ENCODE measurements at regions not wholly inside any gene's neighbourhood (a gene's known extent, or its start where the extent isn't known, plus 50 kb on each side); places are given as distances from the start of the nearest gene placed in this dataset.

DNA sequence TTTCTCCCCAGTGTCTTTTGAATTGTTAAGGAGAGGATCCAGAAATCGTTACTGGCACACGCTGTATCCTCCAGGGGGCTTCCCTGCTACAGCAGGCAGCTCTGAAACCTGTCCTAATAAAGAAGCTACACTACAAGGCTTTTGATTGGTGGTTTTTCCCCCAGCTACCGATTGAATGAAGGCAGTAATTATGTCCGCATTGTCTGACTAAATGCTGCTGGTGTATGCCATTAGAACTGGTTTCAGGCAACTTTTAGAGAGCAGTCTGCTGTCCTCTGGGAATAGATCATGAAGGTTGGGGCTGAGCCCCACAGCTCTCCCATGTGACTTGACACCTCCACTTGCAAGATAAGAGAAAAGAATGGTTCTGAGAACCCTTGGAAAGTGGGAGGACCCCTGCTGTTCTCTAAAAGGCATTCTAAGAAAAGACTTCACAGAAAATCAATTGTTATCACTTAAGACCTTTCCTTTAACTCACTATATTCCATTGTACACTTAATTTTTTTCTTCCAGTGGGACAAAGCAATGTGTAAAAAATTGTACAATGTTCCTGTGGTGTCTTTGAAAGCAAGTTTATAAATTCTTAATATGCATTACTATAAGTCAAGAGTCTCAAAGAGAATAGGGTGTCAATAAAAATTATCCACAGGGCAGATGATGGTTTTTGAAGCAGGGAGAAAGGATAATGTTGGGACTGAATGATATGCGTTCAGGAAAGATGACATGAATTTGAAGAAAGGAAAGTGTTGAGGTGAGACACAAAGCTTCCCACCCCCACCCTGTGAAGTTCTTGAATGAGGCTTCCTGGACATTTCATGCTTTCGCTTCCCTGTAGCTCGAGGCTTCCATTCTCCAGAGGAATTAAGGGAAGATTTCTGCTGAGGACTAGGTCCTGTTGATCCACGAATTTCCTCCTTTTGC, 53.0 kb upstream of the DAZL start:
- ATAC-seq: no peak

DNA sequence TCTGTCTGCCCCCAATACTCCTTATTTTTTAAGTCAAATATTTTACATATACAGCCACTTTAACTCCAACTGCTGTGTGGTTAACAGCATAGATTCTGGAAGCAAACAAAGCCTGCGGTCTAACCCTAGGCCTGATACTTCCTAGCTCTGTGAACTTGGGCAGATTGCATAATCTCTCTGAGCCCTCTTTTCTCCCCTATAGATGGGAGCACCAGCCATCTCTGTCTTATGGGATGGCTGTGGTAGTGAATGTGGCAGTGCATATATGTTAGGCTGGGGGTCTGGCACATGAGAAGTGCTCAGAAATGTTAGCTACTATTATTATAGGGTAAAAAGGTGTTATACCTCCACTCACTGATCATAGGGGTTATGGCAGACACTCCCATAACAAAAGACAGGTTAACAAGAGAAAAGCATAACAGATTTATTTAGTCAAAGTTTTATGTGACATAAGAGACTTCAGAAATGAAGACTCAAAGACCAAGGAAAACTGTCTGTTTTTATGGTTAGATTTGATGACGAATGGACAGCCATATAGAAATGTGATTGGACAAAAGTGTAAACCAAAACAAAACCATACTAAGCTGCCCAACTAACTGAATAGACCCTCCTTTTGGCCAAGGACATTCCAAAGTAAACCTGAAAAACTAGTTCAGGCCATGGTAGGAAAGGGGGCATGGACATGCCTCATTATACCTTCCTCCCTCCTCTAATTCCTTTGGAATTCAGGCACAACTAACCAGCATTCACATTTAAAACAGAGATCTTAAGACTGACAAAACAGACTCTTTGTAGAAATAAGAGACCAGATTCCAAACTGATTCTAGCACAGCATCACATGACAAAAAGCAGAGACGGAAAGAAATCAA, 53.9 kb upstream of the DAZL start:
- ATAC-seq: no peak

DNA sequence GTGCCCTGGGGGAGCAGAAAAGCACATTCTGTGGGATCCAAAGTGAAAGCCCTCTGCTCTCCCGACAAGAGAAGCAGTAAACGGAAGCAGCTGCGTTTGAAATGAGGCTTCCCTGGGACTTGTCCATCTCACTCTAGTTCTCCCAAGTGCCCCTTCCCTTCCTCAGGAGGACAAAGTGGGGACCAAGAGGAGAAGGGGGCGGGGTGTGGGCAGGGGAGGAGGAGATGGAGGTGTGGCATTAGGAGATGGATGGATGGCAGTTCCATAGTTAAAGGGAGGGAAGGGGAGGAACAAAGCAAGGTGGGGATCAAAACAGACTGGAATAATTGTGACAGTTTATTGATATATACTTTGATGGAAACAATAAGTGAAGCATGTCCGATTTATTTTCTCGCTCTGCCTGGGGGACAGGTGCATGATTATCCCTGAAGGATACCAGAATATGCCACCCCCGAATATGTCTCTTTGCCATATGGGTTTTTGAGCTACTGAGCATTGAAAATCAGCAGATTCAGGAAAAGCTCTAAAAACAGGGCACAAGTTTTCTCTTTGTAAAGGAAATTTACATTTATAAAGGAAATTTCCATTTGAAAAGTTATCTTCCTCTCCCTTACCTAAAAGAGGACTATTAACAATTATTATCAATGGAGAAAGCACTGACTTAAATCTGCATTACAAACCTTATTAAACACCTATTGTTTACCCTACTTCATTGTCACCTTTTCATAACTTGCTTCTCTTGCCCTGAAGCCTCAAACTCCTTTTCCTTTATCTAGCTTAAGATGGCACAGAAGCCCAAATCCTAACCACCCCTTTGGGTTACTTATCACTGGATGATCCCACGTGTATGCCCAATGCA, 58.9 kb upstream of the DAZL start:
- ATAC-seq: no peak

DNA sequence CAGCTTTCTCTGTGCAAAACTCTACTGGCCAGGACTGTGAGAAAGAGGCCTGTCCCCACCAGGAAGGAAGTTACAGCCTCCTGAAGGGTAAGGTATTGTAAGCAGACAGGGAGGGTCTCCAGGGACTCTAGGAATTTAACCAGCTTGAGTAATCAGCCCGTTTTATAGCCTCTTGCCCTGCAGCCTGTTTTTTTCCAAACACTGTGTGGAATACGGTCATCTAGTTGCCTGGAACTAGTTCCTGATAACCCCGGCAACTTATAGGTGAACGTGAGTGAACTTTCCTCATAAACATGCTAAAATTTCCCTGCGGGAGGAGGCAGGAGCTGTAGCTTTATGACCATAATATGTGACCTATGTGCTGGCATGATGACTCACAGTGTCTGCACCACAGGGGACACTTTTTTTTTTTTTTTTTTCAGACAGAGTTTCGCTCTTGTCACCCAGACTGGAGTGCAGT, 60.1 kb upstream of the DAZL start:
- no peak for ATAC-seq

DNA sequence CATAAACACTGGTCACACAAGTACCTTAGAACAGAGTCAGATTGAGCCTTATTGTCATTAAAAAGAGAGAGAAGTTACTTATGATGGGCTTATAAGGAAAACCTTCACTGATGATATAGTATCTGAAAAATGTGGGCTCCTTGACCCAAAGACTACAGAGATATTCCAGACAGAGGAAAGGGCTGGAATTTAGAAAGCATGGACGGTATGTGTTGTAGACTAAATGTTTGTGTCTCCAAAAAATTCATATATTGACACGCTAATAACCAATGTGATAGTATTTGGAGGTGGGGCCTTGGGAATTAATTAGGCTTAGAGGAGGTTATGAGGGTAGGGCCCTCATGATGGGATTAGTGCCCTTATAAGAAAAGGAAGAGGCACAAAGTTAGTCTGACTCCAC, 61.0 kb upstream of the DAZL start:
- ATAC-seq: no peak

DNA sequence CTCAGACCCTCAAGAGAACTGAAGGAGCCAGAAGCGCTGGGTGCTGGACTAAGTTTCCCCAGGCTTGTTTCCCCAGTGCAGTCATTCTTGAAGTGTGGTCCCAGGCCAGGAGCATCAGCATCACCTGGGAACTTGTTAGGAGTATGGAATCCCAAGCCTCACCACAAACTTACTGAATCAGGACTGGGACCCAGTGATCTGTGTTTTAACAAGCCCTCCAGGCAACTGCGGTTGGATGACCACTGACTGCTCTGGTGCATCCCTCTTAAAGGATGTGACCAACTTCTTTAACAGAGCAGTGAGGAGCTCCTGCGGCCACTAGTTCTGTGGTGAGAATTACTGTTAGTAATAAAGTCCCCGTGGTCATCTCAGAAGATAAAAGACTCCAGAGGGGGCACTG, 62.4 kb upstream of the DAZL start:
- no peak for ATAC-seq

DNA sequence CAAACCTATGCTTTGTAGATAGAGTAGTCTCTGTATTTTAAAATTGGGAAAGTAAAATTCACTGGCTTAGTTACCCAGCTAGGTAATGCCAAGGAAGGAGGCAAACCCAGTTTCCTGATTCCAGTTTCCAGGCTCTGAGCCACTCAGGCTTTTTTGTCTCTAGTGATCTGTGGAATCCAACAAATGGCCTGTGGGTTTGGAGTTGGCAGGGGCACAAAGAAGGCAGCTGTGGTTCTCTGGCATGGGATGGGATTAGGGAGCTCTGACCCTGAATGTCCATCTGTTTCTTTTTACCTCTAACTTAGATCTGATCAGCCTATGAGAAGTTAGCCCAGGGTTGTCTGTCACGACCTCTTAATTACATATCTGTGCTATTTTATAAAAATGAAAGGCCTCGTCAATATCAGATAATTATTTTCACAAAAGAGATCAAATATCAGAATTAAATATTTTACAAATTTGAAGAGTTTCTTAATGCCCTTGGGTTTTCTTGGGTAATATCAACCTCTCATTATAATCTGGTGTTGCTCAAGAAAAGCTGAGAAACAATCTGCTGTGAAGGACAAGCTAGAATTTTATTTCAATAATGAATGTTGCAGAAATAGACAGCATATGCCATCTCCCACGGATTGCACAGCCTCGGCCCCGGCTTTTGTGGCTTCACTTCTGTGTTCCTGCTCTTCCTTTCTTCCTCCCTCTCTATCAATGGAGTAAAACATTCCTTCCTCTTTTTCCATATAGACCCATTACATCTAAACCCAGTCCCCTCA, 63.7 kb upstream of the DAZL start:
- ATAC-seq: no peak

DNA sequence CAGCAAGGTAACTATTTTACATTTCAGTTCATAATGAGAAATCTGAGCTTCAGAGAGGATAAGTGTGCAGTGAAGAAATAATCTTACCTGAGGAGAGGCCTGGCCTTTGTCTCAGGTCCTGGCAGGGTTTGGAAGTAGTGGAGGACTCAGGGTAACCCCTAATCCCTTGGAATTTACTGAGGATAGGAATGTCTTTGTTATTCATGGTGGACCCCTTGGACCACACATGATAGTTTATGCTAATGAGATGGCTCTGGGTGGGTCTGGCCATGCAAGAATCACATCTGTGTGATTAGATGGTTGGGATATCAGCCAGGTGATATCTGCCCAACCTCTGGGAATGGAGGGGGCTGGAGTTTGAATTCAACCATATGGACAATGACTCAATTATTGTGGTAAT, 65.0 kb upstream of the DAZL start:
- ATAC-seq: no peak

DNA sequence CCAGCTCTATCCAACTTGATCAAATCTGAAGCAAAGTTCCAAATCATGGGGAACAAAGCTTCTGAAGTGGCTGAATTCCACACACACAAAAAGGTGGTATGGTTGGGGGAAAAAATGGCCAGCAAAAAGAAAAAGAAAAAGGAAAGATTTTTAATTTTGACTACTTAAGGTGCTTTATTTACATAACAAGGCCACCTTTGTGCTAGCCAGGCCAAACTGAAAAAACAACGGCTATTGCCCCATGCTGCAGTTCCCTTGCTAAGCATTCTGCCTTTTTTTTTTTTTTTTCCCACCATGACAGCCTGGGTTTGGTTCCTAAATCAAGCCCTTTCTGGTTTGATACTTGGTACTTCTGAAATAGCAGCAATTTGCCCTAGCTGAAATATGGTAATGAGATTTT, 66.5 kb upstream of the DAZL start:
- no peak for ATAC-seq

DNA sequence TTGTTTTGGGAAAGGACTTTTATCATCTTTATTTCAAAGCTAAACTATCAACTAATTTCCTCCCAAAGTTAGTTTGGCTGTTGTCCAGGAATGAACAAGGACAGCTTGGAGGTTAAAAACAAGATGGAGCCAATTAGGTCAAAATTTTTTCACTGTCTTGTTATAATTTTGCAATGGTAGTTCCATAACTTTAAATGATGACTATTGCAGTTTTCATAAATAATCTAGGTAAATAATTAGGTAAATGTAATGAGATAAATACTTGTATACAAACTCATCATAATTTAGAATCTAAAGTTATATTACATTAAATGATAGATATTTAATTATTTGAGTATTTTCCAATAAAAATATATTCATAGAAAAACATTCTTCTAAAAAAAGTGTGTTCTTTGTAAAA, 68.3 kb upstream of the DAZL start:
- no peak for ATAC-seq

DNA sequence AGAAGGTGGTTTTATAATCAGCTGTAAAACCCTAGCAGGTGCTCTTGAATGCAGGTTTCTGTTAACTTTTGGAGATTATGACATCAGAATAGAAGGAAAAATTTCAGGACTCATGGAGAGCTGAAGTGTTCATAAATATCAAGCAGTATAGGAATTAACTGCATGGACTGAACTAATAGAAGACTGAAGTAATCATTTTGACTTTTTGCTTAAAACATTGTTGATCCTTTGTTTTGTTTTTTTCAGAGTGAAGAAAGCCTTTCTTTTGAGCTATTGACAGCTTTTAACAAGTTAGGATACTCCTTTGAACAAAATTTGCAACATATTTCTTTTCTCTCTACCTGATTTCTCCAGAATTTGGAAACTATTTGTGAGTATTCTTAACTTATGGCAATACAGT, 70.6 kb upstream of the DAZL start:
- ATAC-seq: no peak

DNA sequence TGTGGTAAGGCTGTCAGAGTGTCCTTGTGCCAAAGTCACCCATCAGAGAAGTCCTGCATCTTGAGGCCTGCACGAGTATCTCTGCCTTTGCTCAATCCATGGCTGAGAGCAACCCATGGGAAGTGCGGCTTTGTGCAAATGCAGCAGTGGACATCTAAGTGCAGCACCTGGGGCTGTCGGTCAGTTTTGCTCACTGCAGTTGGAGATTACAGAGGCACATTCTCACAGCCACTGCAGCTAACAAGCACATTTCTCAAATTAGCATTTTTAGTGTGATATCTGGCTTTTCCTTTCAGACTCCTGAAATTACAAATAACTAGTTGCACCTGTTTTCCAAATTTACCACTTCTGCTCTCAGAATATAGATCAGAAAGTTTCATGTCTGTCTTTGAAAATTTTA, 81.5 kb upstream of the DAZL start:
- no peak for ATAC-seq

DNA sequence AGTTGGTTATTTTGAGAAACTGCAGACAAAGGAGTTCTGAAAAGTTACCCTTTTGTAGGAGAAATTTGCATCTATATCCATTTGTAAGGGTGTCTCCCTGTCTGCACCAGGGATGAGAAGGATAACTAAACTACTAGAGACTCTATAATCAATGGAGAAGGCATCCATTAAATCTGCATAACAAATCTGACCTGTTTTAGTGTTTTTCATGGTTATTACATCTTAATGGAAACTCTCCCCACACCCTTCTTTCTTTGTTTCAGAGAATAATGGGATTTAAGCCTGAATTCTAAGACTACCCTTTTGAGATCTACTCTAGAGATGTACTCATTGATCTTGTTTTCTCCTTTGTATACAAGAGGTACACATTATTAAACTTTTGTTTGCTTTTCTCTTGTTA, 82.0 kb upstream of the DAZL start:
- ATAC-seq: no peak

DNA sequence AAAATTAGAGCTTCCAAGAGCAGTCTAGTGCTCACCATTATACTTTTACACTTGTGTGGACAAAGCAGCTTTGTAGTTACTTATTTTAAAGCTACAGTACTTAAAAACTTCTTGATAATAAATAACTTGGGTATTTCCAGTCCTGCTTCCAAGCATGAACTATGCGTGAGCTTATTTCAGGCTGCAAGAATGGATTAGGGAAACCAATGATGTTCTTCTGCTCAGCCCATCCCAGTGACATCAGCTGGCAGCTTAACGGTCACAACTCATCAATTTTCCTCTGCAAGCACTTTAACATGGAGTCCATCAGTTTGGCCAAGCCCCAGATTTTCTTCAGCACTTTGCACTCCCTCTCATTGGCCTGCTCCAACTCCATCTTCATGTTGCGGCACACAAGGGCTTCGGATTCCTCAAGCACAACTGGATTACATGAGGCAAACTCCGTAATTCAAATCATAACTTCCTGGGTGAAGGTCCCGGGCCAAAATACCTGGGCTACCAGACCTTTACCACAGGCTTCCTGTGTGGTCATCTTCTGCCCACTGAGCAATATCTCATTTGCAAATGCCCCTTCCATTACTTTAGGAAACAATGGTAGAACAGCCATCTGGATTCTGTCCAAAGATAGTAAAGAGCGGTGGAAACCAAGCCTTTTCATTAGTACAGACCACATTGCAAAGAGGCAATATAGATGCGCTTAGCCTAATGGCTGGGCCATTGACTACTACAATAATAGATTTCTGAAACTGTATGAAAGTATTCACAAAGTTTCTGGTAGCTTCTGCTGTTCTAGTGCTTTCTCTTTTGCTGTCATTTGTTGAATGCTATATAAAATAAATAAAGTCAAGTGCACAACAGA, 87.5 kb upstream of the DAZL start:
- ATAC-seq: no peak

DNA sequence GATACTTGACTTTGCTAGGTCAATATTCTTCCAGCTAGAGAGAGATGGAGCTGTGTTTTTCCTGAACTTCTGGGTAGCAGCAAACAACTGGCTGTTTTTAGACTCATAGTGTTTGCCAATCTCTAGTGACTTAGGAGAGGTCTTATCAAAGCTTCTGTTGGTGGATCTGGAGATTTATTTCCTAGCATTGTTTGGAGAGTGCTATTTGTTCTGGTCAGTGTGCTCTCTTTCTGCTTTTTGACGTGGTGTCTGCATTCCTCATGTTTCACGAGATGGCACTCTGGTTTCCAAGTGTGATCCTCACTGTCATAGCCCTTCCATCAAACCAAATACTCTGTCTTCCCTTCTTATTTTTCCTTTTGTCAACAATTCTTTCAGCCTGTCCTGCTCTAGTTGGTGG, 88.6 kb upstream of the DAZL start:
- ATAC-seq: no peak

DNA sequence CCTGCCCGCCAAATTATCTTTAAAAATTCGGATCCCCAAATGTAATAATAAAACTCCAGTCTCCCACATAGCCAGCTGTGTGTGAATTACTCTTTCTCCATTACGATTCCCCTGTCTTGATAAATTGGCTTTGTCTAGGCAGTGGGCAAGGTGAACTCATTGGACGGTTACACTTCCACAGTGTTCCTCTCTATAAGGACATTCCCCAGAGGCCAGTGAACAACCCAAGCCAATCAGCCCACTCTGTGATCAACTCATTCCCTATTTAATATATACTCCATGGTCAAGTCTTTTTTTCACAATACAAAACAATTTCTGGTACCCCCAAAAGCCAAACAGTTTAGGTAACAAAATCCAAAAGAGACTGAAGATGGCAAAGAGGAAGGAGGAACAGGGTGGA, 90.5 kb upstream of the DAZL start:
- no peak for ATAC-seq

DNA sequence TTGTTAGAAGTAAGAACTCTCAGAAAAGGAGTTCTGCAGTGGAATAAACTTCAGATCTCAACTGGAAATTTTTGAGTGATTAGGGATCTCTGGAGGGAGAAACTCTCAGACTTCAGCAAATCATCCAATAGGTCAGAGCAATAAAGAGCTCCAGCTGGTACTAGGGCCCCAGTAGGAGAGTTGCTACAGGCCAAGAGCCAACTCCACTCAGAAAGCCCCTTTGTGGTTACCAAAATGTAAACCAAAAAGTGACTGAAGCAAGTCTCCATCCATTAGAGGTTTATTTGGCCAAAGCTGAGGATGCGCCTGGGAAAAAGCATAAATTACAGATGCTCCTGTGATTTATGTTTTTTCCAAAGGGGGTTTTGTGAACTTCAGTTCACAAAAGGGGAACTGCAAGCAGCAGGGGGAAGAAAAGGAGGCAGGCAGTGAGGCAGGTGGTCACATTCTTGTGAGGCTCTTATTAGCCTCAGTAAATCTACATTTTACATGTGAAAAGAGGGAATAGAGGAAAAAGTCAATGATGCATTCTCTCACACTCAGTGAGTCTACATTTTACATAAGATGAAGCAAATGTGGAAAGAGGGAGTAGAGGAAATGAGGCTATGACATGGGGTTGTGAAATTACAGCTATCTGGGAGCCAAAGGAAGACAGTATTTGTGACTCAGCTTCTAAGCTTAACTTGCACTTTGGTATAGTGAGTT, 92.4 kb upstream of the DAZL start:
- ATAC-seq: no peak

DNA sequence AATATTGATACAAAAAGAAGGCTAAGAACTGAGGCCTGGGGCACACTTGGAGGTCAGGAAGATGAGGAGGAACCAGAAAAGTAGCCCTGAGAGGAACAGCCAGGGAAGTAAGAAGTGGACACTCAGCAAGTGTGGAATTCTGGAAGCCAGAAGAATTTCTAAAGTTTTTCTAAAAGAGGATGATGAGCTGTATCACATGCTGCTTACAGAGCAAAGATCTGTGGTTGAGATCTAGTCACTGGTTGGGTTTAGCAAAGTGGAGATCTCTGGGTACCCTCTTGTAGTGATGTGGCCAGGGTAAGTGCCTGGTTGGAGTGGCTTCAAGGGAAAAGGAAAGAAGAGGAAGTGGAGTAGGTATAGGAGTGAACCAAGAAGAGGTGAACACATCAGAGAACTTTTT, 95.4 kb upstream of the DAZL start:
- ATAC-seq: no peak

DNA sequence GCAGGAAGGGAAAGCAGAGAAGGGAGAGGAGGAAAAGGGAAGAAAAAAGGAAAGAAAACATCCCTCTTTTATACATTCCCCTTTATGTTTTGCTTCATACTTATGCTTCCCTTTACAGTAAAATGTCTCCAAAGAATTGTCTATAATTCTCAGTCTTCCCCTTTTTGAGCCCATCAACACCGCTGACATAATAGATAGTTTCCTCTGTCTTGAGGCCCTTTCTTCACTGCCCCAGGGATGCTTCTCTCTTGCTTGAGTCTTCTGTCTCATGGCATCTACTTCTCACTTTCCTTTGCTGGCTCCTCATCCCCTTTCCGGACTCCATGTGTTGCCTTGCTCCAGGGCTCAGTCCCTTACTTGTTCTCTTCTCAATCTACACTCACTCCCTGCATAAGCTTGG, 99.7 kb upstream of the DAZL start:
- ATAC-seq: no peak

DNA sequence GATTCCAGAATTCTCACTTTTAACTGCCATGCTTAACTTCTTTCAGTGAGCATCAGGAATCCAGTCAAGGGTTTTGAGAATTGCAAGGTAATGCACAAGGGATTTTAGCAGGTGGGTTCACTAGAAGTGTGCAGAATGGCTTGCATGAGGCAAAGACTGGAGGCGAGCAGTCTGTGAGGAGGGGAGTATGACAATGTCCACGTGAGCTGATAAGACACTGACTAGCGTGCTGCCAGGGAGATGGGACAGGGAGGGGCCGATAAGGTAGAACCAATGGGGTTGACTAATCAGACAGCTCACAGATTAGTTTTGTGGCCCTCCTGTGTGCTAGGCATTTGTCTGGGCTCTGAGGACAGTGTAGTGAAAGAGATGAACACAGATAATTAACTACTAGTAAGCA, 102.0 kb upstream of the DAZL start:
- ATAC-seq: no peak
